GM12873 (cell line): ENCODE measurements at regions not wholly inside any gene's neighbourhood (a gene's known extent, or its start where the extent isn't known, plus 50 kb on each side); places are given as distances from the start of the nearest gene placed in this dataset.

ENCODE experiments used
- CTCF ChIP-seq: IDR thresholded peaks from 2 replicates; pipeline ENCODE4 v1.5.1; 2012; ENCODE audit warnings: low read depth, mild to moderate bottlenecking, moderate library complexity, low read length, control low read depth; ENCODE audit not compliant: insufficient read depth; ENCODE audit errors: missing control alignments

DNA sequence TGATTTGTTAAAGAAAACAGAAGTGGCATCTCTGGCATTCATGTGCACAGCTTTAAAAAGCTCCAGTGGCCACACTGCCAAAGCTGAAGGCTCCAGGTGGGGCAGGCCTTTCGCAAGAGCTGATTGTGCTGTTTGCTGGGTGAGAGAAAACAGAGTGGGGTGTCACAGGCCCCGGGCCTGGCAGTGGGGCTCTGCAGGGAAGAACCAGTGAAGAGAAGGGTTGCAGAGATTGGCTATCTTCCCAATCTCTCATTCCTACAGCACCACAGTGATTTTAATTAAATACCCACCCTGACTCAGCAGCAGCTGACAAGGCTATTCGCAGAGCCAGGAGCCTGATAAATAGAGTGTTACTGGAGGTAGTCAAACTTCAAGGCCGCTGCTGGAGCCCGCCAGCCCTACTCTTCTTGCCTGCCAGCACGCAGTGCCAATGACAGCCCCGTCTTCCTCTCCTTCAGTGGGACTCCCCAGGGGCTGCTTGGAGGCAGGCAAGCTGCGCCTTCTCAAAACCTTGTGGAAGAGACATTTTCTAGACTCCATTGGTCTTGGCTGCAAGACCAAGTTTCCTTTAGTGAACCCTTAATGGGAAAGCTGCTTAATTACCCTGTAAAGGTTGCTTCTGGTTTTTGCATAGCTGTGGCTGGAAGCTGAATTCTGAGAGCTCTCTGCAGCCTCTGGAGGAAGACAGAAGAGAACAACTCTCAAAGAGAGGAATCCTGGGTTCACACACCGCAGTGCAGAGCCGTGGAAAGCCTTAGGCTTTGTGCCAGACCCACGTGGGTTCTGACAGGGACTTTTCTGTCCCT is 225.8 kb upstream of the SLCO3A1 start:
- no peak for TF ChIP-seq CTCF

- TF ChIP-seq CTCF: no peak
Measured at GRCh38 chr15:91630090-91630489, 223.4 kb upstream of the SLCO3A1 start.

DNA sequence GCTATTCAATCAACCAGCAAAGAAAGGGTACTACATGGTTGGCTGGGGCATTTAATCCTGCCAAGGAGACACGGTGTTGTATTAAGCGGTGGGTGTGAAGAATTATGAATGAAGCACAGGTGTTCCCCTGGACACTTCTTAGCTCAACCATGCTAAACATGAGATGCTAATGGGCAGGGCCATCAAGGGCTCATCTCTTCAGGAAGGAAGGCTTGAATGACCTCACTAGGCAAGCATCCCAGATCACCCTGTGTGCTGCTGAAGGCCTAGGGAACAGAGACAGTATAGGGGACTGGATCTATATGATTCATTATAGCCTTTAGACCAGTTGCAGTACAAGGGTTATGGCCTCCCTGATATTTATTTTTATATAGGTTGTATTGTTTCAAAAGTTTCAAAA is 221.3 kb upstream of the SLCO3A1 start:
- no peak for TF ChIP-seq CTCF

- TF ChIP-seq CTCF: no peak
Measured at GRCh38 chr15:91632981-91633380, 220.5 kb upstream of the SLCO3A1 start.

- TF ChIP-seq CTCF: no peak
Measured at GRCh38 chr15:91634179-91634578, 219.3 kb upstream of the SLCO3A1 start.

GRCh38 chr15:91635080-91635479 is 218.4 kb upstream of the SLCO3A1 start:
- no peak for TF ChIP-seq CTCF

DNA sequence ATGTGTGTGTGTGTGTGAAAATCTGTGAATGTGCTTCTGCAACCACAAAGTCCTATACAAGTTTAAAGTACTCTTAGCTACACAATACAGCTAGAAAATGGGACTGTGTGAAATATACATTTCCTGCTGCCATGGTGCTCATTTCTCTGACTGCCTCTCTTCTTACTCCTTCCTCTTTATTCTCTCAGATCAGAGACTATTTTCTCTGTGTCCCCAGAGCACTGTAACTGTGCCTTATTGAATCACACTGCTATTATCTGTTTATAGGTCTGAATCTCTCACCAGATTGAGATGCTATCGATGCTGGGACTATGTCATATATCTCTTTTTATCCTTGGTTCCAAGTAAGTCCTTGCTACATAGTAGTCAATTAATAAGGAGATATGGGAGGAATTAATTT is 217.9 kb upstream of the SLCO3A1 start:
- no peak for TF ChIP-seq CTCF
